Prostate gland (tissue), 2 donors: ENCODE measurements at regions not wholly inside any gene's neighbourhood (a gene's known extent, or its start where the extent isn't known, plus 50 kb on each side); places are given as distances from the start of the nearest gene placed in this dataset.

Experiments used
- DNase-seq: peaks from one replicate; pipeline ENCODE4 v3.0.0-alpha.2; 2019; ENCODE audit warnings: low spot score
- H3K27ac ChIP-seq, 2 donors: fragments of 200-600 bp; sonication (generic); 2 replicates each; pipeline ENCODE4 v1.5.1; 2017 to 2019
- H3K27me3 ChIP-seq: fragments of 200-600 bp; sonication (generic); replicated peaks from 2 replicates; pipeline ENCODE4 v1.5.1; 2019; ENCODE audit not compliant: insufficient read depth
- H3K36me3 ChIP-seq, 2 donors: fragments of 200-600 bp; sonication (generic); 1 replicate in 1 of 2; 2 replicates in 1 of 2; pipeline versions ENCODE4 v1.5.1 to v1.8.1; 2017 to 2019
- H3K4me1 ChIP-seq: fragments of 200-600 bp; sonication (generic); replicated peaks from 2 replicates; pipeline ENCODE4 v1.5.1; 2019
- H3K4me3 ChIP-seq, 2 donors: fragments of 200-600 bp; sonication (generic); 2 replicates each; pipeline ENCODE4 v1.5.1; 2017 to 2019
- H3K9me3 ChIP-seq: fragments of 200-600 bp; sonication (generic); 2 replicates; pipeline ENCODE4 v1.5.1; 2017
- CTCF ChIP-seq, 4 experiments: fragments of 200-600 bp in 2 of 4; fragments of 450-650 bp in 2 of 4; sonication (generic) in 2 of 4; IDR thresholded peaks; 1 replicate in 3 of 4; 2 replicates in 1 of 4; pipeline ENCODE4 v1.5.1; 2016 to 2019; ENCODE audit warnings: antibody characterized with exemption in 4 of 4, mild to moderate bottlenecking in 2 of 4, moderate library complexity in 2 of 4
- POLR2A ChIP-seq: fragments of 450-650 bp; IDR thresholded peaks from one replicate; pipeline ENCODE4 v1.6.1; 2016; ENCODE audit warnings: antibody characterized with exemption, mild to moderate bottlenecking
- POLR2AphosphoS5 ChIP-seq: sonication (generic); formaldehyde crosslinking; IDR thresholded peaks from one replicate; pipeline ENCODE4 v1.6.1; 2017; ENCODE audit warnings: antibody characterized with exemption
- WGBS: methylation state at CpG from one replicate; pipeline ENCODE4 v1.1.5; 2018; 5-methylcytosine and 5-hydroxymethylcytosine counted together
- intact Hi-C: fragments of 100-400 bp; cut with DNase I; formaldehyde crosslinking; loops from one replicate; pipeline ENCODE4 v1.14.2; 2022

GRCh38 chr9:91162784-91163443 lies 198.8 kb downstream of the AUH start:
- no peak for DNase-seq
- 76% methylated on average over 16 of the region's 16 CpGs for WGBS
- H3K4me1 ChIP-seq = no peaks in the 10 kb centered on the region
- no peaks in the 10 kb centered on the region for H3K27me3 ChIP-seq
- TF ChIP-seq POLR2AphosphoS5 (no peak), CTCF (IDR thresholded peaks at IDR 0.05) (no peak), POLR2A (no peak)
- no peak overlapping the region for H3K4me3 ChIP-seq
- no peaks in the 10 kb centered on the region for H3K9me3 ChIP-seq
- no peak overlapping the region for H3K27ac ChIP-seq
- intact Hi-C loops = no loop called here
- H3K36me3 ChIP-seq = no peaks in the 10 kb centered on the region

GRCh38 chr9:91163444-91163772 lies 198.3 kb downstream of the AUH start:
- no peak overlapping the region for H3K27ac ChIP-seq
- no peak for DNase-seq
- no peak for TF ChIP-seq POLR2A
- TF ChIP-seq CTCF (IDR thresholded peaks at IDR 0.05) = no peak
- no peak for TF ChIP-seq POLR2AphosphoS5
- no peaks in the 10 kb centered on the region for H3K4me1 ChIP-seq
- 96% methylated on average over 8 of the region's 8 CpGs for WGBS
- intact Hi-C loops = no loop called here
- H3K4me3 ChIP-seq = no peak overlapping the region
- no peaks in the 10 kb centered on the region for H3K27me3 ChIP-seq
- H3K36me3 ChIP-seq = no peaks in the 10 kb centered on the region
- H3K9me3 ChIP-seq = no peaks in the 10 kb centered on the region

GRCh38 chr9:91163773-91164471 lies 197.8 kb downstream of the AUH start:
- TF ChIP-seq POLR2AphosphoS5 (no peak), CTCF (IDR thresholded peaks at IDR 0.05) (no peak), POLR2A (no peak)
- Histone ChIP-seq H3K4me1 (no peaks in the 10 kb centered on the region), H3K4me3 (no peak overlapping the region), H3K36me3 (no peaks in the 10 kb centered on the region), H3K27ac (no peak overlapping the region), H3K27me3 (no peaks in the 10 kb centered on the region), H3K9me3 (no peaks in the 10 kb centered on the region)
- 86% methylated on average over 17 of the region's 17 CpGs for WGBS
- DNase-seq = no peak
- intact Hi-C loops = no loop called here
